Heart left ventricle (tissue), 13 donors: ENCODE measurements at regions not wholly inside any gene's neighbourhood (a gene's known extent, or its start where the extent isn't known, plus 50 kb on each side); places are given as distances from the start of the nearest gene placed in this dataset.

ENCODE experiments used
- POLR2A ChIP-seq, 2 donors: fragments of 450-650 bp; IDR thresholded peaks; one replicate each; pipeline ENCODE4 v1.6.1; 2017; ENCODE audit warnings: antibody characterized with exemption in 2 of 2, mild to moderate bottlenecking in 2 of 2, moderate library complexity in 2 of 2
- TF ChIP-seq, protein P1 (sequence below), 12 donors: fragments of 200-600 bp; sonication (generic) in 4 of 12; IDR thresholded peaks; one replicate each; pipeline versions ENCODE4 v1.5.0 to v1.8.0; 2018 to 2022; ENCODE audit warnings: antibody characterized with exemption in 12 of 12, mild to moderate bottlenecking in 5 of 12
- donor health status: ischemic (EF 13 %, LVEDD 7.1; RV severe dilation, severe dysfunction).
- donor health status: DM: no; HTN: yes; CAD: no.
- donor health status: DM: no; HTN: no; CAD: no.
- donor health status: ischemic (EF 25% LVEDD 6.9; RV normal size, moderate dysfunction).
- donor health status: ischemic (EF 25% LVEDD 5.7; RV mildly dilated, moderate dysfunction).
- donor health status: ischemic (EF 35%, LVEDD 5.7; RV mildly dilated, moderate dysfunction).
- donor health status: nonischemic (EF 11% LVEDD 7.7; RV severe dilation, severe dysfunction).
- donor health status: DM: yes; HTN: yes; CAD: no.
- donor health status: PGD.
- donor health status: ischemic (EF 29% LVEDD 5.4; RV normal size, mild dysfunction).
- donor health status: nonischemic (EF 23%, LVEDD 6.1; RV moderate dilation, normal function).

DNA sequence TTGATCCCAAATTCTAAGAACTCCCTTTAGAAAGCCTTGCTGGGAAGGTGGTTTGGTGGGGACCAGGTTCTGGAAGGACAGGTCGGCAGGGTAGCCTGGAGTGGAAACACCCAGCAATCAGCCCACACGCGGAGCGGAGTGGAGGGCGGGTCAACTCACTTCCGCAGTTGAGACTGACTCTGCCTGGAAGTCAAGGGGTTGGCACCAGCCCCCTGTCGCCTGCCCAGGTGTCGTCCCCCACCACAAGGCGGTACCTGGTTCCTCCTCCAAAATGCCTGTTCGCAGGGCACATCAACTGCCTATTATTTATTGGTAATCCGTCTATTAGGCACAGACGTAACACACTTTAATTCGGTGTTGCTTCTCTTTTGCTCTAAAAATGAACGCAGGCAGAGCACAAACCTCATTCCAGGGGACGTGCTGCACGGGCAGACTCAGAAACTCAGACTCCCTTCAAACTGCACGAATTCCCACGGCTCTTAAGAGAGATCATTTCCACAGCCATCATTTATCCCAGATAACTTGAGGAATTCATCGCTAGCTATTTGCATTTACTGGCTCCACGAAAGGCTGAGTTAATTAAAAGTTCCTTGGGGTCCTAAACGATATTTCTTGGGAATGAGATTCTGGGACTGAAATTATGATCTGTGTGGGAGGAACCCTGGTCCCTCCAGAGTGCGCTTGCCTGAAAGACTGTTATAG lies 248.2 kb upstream of the PPP2R2D start:
- TF ChIP-seq, protein P1, sequence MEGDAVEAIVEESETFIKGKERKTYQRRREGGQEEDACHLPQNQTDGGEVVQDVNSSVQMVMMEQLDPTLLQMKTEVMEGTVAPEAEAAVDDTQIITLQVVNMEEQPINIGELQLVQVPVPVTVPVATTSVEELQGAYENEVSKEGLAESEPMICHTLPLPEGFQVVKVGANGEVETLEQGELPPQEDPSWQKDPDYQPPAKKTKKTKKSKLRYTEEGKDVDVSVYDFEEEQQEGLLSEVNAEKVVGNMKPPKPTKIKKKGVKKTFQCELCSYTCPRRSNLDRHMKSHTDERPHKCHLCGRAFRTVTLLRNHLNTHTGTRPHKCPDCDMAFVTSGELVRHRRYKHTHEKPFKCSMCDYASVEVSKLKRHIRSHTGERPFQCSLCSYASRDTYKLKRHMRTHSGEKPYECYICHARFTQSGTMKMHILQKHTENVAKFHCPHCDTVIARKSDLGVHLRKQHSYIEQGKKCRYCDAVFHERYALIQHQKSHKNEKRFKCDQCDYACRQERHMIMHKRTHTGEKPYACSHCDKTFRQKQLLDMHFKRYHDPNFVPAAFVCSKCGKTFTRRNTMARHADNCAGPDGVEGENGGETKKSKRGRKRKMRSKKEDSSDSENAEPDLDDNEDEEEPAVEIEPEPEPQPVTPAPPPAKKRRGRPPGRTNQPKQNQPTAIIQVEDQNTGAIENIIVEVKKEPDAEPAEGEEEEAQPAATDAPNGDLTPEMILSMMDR (IDR thresholded peaks at IDR 0.05): no peak
- TF ChIP-seq POLR2A (IDR thresholded peaks at IDR 0.05): no peak
